Spleen (tissue), 11 donors: ENCODE measurements at regions not wholly inside any gene's neighbourhood (a gene's known extent, or its start where the extent isn't known, plus 50 kb on each side); places are given as distances from the start of the nearest gene placed in this dataset.

Source experiments
- DNase-seq: peaks from one replicate; pipeline ENCODE4 v3.0.0-alpha.2; 2020
- H3K27ac ChIP-seq, 8 donors: fragments of 200-600 bp; sonication (generic) in 7 of 8; 1 replicate in 4 of 8; 2 replicates in 4 of 8; pipeline versions ENCODE4 v1.5.0 to v1.8.0; 2016 to 2021; ENCODE audit warnings: inconsistent platforms in 4 of 8, mild to moderate bottlenecking in 4 of 8, moderate library complexity in 1 of 8
- H3K27me3 ChIP-seq, 7 donors: fragments of 200-600 bp; sonication (generic) in 6 of 7; replicated peaks in 1 of 7; 1 replicate in 4 of 7; 2 replicates in 3 of 7; pipeline versions ENCODE4 v1.5.0 to v1.8.0; 2016 to 2021; ENCODE audit warnings: inconsistent platforms in 3 of 7, mild to moderate bottlenecking in 1 of 7
- H3K36me3 ChIP-seq, 6 donors: fragments of 200-600 bp; sonication (generic) in 5 of 6; 1 replicate in 4 of 6; 2 replicates in 2 of 6; pipeline versions ENCODE4 v1.5.0 to v1.8.0; 2016 to 2021; ENCODE audit warnings: inconsistent platforms in 2 of 6
- H3K4me1 ChIP-seq, 6 donors: fragments of 200-600 bp; sonication (generic) in 5 of 6; 1 replicate in 3 of 6; 2 replicates in 3 of 6; pipeline versions ENCODE4 v1.5.0 to v1.8.0; 2016 to 2021; ENCODE audit warnings: inconsistent platforms in 3 of 6
- H3K4me3 ChIP-seq, 8 donors: fragments of 200-600 bp; sonication (generic) in 7 of 8; 1 replicate in 4 of 8; 2 replicates in 4 of 8; pipeline versions ENCODE4 v1.5.0 to v1.8.0; 2016 to 2021; ENCODE audit warnings: inconsistent platforms in 4 of 8, mild to moderate bottlenecking in 4 of 8, moderate library complexity in 2 of 8
- H3K9me3 ChIP-seq, 8 donors: fragments of 200-600 bp; sonication (generic) in 7 of 8; 1 replicate in 4 of 8; 2 replicates in 4 of 8; pipeline versions ENCODE4 v1.5.0 to v1.8.0; 2016 to 2021; ENCODE audit warnings: inconsistent platforms in 4 of 8
- CTCF ChIP-seq, 11 experiments: fragments of 200-600 bp in 7 of 11; fragments of 450-650 bp in 4 of 11; sonication (generic) in 4 of 11; IDR thresholded peaks in 8 of 11; conservative IDR thresholded peaks in 3 of 11; 1 replicate in 7 of 11; 2 replicates in 4 of 11; pipeline versions ENCODE4 v1.4.0 to v1.8.0; 2016 to 2021; ENCODE audit warnings: antibody characterized with exemption in 11 of 11, inconsistent platforms in 4 of 11, mild to moderate bottlenecking in 1 of 11
- POLR2A ChIP-seq, 3 donors: fragments of 450-650 bp; IDR thresholded peaks; one replicate each; pipeline ENCODE4 v1.5.1; 2017; ENCODE audit warnings: antibody characterized with exemption in 3 of 3, mild to moderate bottlenecking in 1 of 3
- POLR2AphosphoS5 ChIP-seq, 3 donors: sonication (generic); formaldehyde crosslinking; IDR thresholded peaks; one replicate each; pipeline ENCODE4 v1.5.1; 2017; ENCODE audit warnings: antibody characterized with exemption in 3 of 3
- WGBS, 5 donors: extraction: QIAGEN DNeasy Blood & Tissue Kit in 3 of 5; methylation state at CpG; one replicate each; pipeline versions ENCODE4 v1.1.5 to v1.1.7; 2013 to 2018; 5-methylcytosine and 5-hydroxymethylcytosine counted together
- intact Hi-C: fragments of 100-400 bp; cut with DNase I; formaldehyde crosslinking; loops from one replicate; pipeline ENCODE4 v1.15.0; 2023; ENCODE audit warnings: low total_unique reads
- donor health status: healthy with polysubstance abuse.
- donor health status: DM: no; HTN: no; CAD: no; lungs with moderate emphysema.
- donor health status: DM: no; HTN: no; CAD: no.
- donor health status: Bipolar disorder and iron deficiency.
- donor health status: healthy.
- donor health status: DM: no; HTN: no; CAD: no.
- donor health status: DM: yes; HTN: yes; CAD: no.

GRCh38 chr1:175840787-175841186 lies 97.4 kb upstream of the TNR start:
- peaks cover 0 to 26% (median 0%) of the 10 kb centered on the region in 7 donors for H3K27me3 ChIP-seq
- no peak overlapping the region for H3K4me3 ChIP-seq
- DNase-seq: no peak
- 54 to 64% (median 62%) methylated on average over 5 of the region's 5 CpGs for WGBS, 5 donors
- no peaks in the 10 kb centered on the region for H3K9me3 ChIP-seq
- no peak overlapping the region for H3K27ac ChIP-seq
- TF ChIP-seq POLR2AphosphoS5 (IDR thresholded peaks at IDR 0.05) (no peak), POLR2A (IDR thresholded peaks at IDR 0.05) (no peak), CTCF (IDR thresholded peaks at IDR 0.05 in 8 of 11, conservative IDR thresholded peaks at IDR 0.05 in 3 of 11) (no peak)
- no peaks in the 10 kb centered on the region for H3K4me1 ChIP-seq
- H3K36me3 ChIP-seq: no peaks in the 10 kb centered on the region
- intact Hi-C loops: no loop called here

- H3K27ac ChIP-seq: no peak overlapping the region
- intact Hi-C loops: no loop called here
- no peak overlapping the region for H3K4me3 ChIP-seq
- DNase-seq: no peak
- H3K36me3 ChIP-seq: no peaks in the 10 kb centered on the region
- no peak for TF ChIP-seq CTCF (IDR thresholded peaks at IDR 0.05 in 8 of 11, conservative IDR thresholded peaks at IDR 0.05 in 3 of 11)
- no peak for TF ChIP-seq POLR2A (IDR thresholded peaks at IDR 0.05)
- no peak for TF ChIP-seq POLR2AphosphoS5 (IDR thresholded peaks at IDR 0.05)
- H3K27me3 ChIP-seq: peaks cover 0 to 26% (median 0%) of the 10 kb centered on the region in 7 donors
- H3K9me3 ChIP-seq: no peaks in the 10 kb centered on the region
- no peaks in the 10 kb centered on the region for H3K4me1 ChIP-seq
- 26 to 55% (median 39%) methylated on average over 9 of the region's 9 CpGs for WGBS, 5 donors
Observed at GRCh38 chr1:175839779-175840669, 96.6 kb upstream of the TNR start.

GRCh38 chr1:175834597-175834996 lies 91.2 kb upstream of the TNR start:
- intact Hi-C loops: no loop called here
- no peak for TF ChIP-seq POLR2A (IDR thresholded peaks at IDR 0.05)
- no peak for TF ChIP-seq POLR2AphosphoS5 (IDR thresholded peaks at IDR 0.05)
- 82 to 100% (median 97%) methylated on average over 1 of the region's 1 CpG for WGBS, 5 donors
- DNase-seq: no peak
- no peak overlapping the region for H3K4me3 ChIP-seq
- no peaks in the 10 kb centered on the region for H3K36me3 ChIP-seq
- no peak overlapping the region for H3K27ac ChIP-seq
- H3K27me3 ChIP-seq: peaks cover 0 to 11% (median 0%) of the 10 kb centered on the region in 7 donors
- H3K4me1 ChIP-seq: no peaks in the 10 kb centered on the region
- peaks cover 0 to 7% (median 0%) of the 10 kb centered on the region in 8 donors for H3K9me3 ChIP-seq

- Histone ChIP-seq H3K9me3 (peaks cover 0 to 7% (median 0%) of the 10 kb centered on the region in 8 donors), H3K27me3 (peaks cover 0 to 9% (median 0%) of the 10 kb centered on the region in 7 donors), H3K4me3 (no peak overlapping the region), H3K4me1 (no peaks in the 10 kb centered on the region), H3K36me3 (no peaks in the 10 kb centered on the region), H3K27ac (no peak overlapping the region)
- TF ChIP-seq POLR2AphosphoS5 (IDR thresholded peaks at IDR 0.05) (no peak), POLR2A (IDR thresholded peaks at IDR 0.05) (no peak), CTCF (IDR thresholded peaks at IDR 0.05 in 8 of 11, conservative IDR thresholded peaks at IDR 0.05 in 3 of 11) (no peak)
- 59 to 73% (median 60%) methylated on average over 3 of the region's 3 CpGs for WGBS, 5 donors
- intact Hi-C loops: no loop called here
- no peak for DNase-seq
Observed at GRCh38 chr1:175833951-175834350, 90.6 kb upstream of the TNR start.
